NCI-H82 (cell line): ENCODE measurements at regions not wholly inside any gene's neighbourhood (a gene's known extent, or its start where the extent isn't known, plus 50 kb on each side); places are given as distances from the start of the nearest gene placed in this dataset.
A peak's percentile ranks its signal among the peaks of the same experiment; 100 is the strongest.

Experiments used
- DNase-seq: peaks from one replicate; lab custom pipeline; 2025; lab: John Stamatoyannopoulos, UW

DNA sequence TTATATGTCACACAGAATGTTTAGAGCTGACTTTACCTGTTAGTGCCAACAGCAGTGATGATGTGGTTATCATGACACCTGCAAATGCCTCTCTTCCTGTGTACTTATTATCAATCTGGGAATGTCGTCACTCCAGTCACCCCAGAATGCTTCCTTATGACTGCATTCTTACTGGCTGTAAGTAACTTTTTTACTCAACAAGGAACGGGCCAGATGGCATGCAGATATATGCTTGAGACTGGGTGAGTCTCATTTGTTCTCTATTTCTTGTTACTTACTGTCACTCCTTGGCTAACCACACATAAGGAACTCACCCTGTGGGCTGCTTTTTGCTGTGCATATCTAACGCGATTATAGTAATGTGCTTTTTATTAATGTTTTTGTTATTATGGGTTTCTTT is 385.5 kb upstream of the MEF2C start:
- no peak for DNase-seq

DNA sequence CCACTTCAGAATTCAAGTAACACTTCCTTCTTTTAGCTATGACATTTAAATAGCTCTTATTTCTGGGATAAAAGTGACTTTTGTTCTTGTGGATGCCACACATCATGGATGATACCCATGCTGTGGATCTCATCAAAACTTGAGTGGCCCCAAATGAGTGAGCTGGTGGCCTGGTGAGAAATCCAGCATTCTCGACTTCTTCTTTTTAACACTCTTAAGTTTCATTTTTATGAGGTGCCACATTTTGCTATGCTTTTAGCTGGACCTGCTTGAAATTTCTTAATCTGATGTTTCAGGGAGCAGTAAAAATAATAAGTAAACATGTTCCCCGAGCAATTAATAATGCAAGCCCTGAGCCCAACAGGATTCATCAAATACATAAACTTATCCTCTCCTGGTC is 384.8 kb upstream of the MEF2C start:
- no peak for DNase-seq

DNA sequence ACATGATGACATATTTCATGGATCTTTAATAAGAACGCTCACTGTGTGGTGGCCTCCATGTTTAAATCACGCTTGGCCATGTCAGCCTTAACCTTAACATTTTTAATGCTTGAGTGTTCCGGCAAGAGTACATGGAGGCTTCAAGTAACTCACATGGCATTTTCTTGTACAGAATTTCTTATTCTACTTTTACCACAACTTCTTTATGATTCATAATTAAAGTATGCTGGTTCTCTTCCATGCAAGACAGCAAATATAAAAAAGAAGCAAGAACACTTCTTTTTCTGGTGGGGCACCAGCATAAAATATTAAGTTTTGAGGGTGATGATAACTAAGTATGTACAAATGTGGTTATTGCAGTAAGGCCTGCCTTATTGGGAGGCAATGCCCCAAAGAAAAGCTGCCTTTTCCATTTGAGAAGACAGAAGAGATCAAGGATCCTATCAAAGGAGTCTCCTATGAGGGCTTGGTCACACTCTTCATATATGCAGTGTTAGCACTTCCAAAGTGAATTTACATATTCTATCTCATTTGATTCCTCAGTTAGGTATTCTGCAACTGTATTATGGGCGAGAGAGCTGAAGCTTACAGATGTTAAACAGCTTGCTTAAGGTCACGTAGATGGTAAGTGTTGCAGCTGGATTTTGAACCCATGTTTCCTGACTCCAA is 382.7 kb upstream of the MEF2C start:
- no peak for DNase-seq

DNA sequence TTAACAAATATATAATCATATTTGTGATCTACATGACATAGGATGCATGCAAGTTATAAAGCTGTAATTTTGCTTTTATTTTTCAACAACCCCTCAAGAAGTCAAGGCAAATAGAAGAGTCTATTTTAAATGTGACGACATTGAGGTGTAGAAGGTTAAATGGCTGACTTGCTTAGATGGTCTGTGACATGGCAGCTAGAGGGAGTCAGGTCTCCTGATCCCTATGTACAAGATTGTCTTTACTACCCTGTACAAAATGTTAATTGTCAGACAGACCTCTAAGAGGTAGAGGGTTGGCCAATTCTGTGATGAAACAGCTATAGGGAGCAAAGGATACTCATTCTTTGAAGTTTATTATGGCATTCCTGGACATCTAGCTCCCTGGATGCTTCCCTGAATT is 380.9 kb upstream of the MEF2C start:
- DNase-seq = no peak

DNA sequence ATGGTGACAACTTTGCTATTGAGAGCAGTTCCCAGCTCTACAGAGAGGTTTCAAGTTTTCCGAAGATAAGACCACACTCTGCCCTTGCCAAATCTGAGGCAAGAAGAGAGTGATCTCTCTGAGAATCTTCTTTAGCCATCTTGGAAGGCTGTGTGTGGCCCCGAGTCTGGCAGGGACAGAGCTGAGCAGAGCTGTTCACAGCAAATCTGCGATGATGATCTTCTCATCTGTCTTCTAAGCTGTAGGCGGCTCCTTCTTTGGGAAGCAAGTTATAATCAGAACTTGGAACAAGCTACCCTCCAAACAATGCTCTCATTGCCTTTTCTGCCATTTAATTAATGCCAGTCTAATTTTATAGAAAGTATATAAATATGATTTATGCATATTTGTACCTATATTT is 379.0 kb upstream of the MEF2C start:
- no peak for DNase-seq

DNA sequence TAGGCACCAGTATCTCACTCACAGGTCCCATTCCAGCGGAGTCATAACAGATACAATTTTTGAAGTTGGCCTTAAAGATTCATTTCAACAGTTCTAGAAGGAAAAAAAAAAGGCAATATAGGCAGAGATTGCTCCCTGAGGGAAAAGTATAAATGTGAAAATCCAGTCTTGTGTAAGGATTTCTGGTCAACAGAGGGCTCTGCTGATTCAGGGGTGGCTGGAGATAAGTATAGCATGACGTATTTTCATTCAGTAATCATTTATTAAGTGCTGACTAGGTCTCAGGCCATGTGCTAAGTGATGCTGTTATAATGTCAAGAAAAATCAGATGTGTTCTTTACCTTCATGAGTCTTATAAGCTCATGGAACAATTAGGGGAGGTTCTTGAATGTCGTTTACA is 377.3 kb upstream of the MEF2C start:
- DNase-seq = no peak

DNA sequence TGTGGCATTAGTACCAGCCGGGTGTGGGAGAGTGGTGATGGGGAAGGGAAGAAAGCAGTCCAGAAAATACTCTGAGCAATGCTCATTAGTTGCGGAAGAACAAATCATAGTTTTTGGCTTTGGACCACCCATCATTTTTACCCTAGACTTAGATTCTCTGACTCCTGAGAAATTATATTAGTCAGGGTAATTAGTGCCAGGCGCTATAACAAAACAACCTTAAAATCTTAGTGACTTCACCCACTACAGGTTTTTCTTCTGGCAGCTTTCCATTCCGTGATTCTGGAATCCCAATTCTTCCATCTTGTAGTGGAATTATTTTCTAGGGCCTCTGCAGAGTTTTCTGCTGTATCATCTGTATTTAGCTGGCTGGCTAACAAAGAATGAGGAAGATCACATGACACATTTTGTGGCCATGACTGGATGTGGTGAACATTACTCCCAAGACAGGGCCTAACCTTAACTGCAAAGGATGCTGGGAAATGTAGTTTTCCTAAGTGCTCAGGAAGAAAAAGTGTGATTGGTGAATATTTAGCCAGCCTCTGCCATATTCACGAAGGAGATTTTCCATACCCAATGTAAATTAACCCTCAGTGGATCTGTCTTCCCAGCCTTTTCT is 373.0 kb upstream of the MEF2C start:
- DNase-seq = peak; percentile 51

DNA sequence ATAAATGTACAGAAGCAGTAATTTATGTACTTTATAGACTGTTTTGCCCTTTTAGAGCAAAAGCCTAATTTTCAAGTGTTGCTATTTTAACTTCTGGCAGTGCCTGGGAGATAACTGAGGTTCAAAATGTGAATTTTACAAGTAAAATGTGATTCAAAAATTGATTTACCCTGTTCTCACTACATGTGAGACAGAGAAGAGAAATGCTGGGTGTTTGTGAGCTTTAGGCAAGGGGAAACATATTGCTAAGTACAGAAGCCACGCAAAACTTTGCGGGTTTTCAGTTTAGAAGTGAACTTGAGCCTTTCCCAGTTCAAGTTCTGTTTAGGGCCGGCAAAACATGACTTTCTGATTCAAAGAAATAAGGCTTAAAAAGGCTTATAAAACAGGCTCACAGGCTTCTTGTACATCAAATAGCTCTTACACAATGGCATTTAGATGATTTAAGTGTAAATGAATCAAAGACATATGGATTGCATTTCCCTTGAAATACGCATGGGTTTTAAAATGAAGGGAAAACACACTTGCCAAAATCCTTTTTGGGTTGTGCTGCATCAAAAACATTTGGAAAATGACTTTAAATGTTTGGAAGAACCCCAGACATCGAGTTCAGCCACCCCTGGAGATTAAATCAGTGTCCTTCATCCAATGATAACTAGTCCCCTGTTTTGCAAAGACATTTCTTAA is 370.8 kb upstream of the MEF2C start:
- no peak for DNase-seq

DNA sequence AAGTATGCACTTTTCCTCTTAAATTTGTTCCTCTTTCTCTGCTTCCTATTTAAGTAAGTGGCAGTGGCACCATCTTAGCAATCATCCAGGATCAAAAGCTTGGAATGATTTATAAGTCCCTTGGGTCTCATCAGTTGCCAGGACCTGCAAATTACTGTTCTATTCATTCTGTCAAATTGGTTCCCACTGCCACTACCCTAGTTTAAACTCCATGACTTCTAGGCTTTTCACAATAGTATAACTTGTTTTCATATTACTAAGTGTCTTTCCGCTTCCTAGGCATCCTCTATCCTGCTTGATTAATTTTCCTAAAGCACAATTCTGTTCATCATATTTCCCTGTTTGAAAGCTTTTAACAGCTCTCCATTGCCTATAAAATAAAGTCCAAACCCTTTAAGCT is 363.9 kb upstream of the MEF2C start:
- DNase-seq = peak; percentile 23

DNA sequence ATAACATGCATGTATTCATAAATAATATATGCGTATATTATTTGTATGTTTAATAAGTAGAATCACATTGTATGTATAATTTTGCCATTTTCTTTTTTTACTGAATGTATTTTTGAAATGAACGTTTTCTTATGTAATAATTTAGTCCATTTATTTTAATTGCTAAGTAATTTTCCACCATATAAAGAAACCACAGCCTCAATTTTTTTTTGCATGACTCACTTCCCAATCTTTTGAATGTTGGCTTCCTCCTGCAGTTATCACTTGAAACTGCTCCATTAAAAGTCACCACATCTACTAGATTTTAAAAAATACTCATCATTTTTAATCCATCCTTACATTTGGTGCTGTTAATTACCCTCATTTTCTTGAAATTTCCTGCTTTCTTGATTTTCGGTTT is 363.3 kb upstream of the MEF2C start:
- DNase-seq = no peak

DNA sequence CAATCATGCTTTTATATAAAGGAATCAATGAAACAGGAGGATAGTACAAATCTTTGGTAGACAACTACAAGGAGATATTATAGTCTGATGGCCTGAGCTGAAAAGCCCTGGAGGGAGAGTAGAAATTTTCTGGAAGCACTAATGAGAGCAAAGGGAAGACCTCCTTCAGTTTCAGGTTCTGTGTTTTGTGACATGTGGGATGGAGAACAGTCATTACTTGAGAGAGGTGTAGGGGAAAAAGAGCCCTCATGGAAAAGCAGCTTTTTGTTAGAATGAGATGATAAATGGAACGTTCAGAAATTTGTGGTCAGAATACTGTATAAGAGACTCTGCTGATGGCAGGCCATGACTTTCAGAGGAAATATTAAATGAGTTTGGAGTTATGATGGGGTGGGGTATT is 360.6 kb upstream of the MEF2C start:
- no peak for DNase-seq

DNA sequence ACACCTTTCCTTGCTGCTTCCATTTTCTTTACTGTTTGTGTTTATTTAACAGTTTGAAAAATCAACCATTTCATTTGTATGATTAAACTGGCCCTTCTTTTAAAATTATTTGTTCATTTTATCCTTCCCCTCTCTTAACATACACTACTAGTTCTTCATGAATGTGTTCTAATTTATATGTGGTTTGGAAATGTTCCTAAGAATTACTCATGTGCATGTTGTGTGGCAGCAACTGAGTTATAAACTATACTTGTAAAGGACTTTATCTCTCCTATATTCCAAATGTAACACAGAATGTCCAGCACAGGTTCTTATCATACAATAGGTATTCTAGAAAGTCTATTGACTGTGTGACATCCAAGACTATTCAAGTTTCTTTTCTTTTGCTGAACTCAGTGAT is 358.2 kb upstream of the MEF2C start:
- no peak for DNase-seq

DNA sequence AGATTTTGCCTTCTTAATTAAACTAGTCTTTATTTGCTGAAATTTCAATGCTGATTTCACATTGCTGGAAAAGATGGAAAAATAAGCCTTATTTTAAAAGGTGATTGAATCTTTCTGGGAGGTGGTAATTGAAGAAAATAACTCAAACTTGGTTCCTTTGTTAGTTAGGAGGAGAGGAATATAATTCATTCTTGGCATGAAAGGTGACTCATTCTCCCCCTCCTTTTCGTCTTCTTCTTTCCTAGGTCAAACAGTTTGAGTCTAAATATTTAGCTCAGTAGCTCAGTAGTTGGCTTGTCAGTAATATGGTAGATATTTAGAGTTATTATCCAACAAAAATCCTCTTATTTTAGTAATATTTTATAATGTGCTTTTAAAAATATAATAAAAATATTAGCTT is 353.9 kb upstream of the MEF2C start:
- no peak for DNase-seq

DNA sequence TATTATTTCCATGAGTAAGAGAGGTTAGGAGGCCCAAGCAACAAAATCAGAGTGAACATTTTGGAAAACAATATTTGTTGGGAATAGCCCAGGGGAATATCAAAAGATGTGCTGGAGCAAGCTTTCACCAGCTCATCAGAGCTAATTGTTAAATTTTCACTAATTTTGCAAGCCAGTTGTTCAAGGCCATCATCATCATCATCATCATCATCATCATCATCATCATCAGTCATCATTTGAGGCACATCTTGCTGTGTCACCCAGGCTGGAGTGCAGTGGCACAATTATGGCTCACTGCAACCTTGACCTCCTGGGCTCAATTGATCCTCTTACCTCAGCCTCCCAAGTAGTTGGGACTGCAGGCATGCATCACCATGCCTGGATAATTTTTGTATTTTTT is 350.5 kb upstream of the MEF2C start:
- no peak for DNase-seq

DNA sequence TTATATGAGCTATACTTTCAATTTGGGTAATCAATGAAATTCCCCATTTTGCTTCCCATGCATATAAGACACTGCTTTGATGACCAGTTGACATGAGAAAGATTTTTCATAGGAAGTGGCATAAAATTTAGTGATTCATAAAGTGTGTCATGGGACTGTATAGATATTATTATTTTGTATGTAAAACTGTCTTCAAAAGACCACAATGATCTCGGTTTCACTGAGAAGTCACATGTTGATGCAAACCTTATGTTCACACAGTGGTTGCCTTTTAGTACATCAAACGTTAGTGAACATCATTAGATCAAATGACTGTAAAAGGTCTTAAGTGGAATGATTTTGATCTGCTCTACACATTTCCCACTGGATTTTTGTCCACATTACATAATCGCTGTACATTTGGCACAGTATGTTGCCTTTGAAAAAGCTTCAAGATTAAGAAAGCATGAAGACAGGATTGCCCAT is 349.2 kb upstream of the MEF2C start:
- DNase-seq = no peak

DNA sequence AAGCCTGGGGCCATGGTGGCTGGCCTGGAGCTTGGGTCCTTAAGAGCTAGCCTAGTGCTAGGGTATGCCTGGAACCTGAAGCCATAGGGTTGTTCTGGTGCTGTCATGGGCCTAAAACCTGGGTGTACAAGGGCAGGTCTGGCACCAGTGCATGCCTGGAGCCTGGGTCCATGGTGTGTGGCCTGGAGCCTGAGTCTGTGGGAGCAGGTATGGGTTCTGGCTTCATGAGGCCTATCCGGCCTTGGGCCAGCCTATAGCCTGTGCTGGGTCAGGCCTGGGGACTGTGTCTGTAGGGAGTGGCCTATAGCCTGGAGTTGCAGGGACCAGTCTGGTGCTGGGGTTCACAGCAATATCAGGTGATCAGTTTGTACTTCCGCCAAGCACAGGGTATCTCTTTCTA is 347.2 kb upstream of the MEF2C start:
- no peak for DNase-seq

DNA sequence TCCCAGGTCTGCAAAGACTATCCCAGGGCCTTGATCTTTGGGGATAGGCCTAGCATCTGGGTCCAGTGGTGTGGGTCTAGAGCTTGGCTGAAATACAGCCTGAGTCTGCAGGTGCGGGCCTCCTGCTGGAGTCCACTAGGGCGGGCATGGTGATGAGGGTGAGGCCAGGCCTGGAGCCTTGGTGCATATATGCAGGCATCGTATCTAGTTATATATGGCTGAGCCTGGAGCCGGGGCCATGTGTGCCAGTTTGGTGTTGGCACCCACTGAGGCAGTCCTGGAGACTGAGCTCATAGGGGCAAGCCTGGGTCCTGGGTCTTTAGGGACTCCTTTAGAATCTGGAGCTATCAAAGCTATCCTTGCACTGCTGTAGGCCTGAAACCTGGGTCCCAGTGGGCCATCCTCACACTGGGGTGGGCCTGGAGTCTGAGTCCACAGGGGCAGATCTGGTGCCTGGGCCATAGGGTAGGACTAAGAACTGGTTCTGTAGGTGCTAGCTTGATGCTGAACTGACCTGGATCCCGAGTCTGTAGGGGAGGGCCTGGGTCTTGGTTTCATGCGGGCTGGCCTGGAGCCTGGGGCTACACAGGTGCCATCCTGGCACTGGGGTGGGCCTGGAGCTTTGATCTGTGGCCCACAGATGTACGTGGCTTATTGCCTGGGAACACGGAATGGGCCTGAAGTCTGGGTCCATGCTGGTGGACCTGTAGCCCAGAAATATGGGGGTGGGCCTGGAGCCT is 346.5 kb upstream of the MEF2C start:
- DNase-seq = no peak

DNA sequence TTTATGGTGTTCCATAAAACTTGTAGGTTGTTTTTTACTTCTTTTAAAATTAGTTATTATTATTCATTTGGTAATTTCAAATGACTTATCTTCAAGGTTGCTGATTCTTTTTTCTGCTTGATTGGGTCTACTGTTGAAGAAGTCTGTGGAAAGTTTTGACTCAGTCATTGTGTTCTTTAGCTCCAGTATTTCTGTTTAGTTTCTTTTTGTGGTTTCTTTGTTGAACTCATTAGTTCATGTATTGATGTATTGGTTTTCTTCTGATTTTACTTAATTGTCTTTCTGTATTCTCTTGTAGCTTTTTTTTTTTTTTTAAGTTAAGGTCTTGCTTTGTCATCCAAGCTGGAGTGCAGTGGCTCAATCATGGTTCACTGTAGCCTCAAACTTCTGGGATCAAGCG is 345.4 kb upstream of the MEF2C start:
- no peak for DNase-seq

DNA sequence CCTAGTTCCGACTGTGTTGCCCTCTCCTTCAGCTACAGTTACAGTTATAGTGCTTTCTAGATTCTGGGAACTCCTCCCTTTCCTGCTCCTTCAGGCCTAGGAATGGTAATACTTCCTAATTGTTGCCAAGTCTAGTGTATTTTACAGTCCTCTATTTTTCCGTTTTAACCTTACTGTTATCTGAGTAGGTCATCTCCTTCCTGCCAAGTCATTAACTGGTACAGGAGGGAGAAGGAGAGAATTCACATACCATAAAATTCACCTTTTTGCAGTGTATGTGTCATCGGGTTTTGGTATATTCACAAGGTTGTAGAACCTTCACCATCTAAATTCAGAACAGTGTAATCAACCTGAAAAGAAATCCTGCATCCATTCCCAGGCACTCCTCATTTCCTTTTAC is 335.4 kb upstream of the MEF2C start:
- no peak for DNase-seq

DNA sequence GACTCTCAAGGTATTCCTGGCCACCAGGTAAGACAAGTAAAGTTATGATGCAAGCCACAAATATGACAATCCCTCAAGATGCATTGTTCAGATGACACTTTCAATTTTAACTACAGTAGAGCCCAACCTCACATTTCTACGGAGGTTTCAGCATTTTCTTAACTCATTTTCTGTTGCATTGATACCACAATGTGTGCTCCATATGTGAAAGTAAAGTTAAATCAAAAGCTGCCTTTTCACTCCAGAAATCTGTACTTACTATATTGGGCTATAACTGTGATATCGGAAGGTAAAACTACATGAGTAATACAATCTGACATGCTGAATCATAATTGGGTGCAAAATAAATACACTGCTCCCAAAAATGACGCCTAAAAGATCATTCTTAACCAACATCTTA is 333.6 kb upstream of the MEF2C start:
- DNase-seq = no peak

DNA sequence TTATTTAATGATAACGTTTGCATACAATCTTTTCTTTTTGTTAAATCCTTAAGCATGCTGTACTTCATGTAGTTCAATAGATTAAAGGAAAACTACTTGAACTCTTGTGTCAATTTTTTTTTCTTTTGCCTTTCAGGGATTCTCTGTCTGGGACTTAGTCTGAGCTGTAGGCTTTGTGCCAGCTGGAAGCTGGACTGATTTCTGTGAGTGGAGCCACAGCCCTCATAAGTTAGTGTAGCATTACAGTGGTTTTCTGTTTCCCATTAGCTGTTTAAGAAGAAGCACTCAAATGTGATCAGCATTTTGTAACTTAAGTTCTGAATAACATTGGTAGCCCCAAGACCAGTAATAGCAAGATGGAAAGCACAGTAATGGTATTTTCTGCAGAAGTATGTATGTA is 330.6 kb upstream of the MEF2C start:
- DNase-seq = peak; percentile 0

DNA sequence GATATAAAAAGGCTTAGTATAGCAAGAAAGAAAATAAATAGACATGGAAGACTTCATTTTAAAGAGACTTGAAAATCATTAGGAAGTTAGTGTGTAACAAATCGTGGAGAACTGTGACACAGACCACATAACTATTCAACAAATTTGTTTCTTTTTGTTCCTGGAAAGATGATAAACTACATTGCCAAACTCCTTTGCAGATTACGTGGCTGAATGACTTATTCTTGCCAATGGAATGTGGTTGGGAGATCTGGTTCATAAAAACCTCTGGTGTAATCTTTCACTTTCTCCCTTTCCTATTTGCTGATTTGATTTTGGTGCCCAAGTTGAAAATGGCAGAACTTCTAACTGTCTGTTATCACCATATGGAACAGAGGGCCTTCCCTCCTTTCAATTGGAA is 328.9 kb upstream of the MEF2C start:
- DNase-seq = no peak

DNA sequence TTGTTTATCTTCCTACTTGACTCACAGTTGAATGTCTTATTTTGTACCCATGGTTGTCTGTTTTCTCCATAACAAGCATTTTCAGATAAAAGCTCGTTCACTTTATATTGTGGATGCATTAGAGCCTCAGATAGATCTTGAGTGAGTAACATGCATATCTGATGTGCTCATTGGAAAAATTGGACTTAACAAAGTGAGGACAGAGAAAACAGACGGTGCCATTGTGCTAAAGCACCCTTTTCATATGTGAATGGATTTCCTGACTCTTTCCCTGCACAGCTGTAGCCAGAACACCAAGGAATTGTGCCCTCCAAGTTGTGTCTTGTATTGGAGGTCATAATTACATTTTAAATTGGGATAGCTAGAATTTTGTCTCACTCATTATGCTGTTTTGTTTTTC is 325.8 kb upstream of the MEF2C start:
- DNase-seq = no peak
